Panc1 (cell line): ENCODE measurements at regions not wholly inside any gene's neighbourhood (a gene's known extent, or its start where the extent isn't known, plus 50 kb on each side); places are given as distances from the start of the nearest gene placed in this dataset.

ENCODE experiments used
- ATAC-seq: fragments of 200-7000 bp; cut with Tn5 transposase; 2 replicates; pipeline ENCODE4 v1.9.1; 2020; ENCODE audit warnings: mild to moderate bottlenecking, moderate library complexity
- BruUV-seq: library from RNA; stranded (reverse); fragments of 400-500 nt; replicated peaks from 2 replicates; lab custom pipeline; 2021; lab: Mats Ljungman, UMichigan
- CTCF ChIA-PET: fragments of 300-600 bp; sonication (Branson Sonifier 250); formaldehyde crosslinking; loops from one replicate; lab custom pipeline; 2022; ENCODE audit warnings: antibody characterized with exemption; lab: Charles Lee
- POLR2A ChIA-PET: fragments of 300-600 bp; sonication (Branson Sonifier 250); formaldehyde crosslinking; loops from one replicate; lab custom pipeline; 2022; ENCODE audit warnings: antibody characterized with exemption; lab: Charles Lee
- DNase-seq: peaks from one replicate; pipeline ENCODE4 v3.0.0-alpha.2; 2010; ENCODE audit warnings: low read depth, low spot score
- H3K27ac ChIP-seq: 2 replicates; pipeline ENCODE4 v1.5.1; 2011; ENCODE audit warnings: mild to moderate bottlenecking, low read length, inconsistent platforms
- H3K27me3 ChIP-seq: fragments of 200-500 bp; sonication (Bioruptor generic); 2 replicates; pipeline ENCODE4 v1.6.0; 2014; ENCODE audit warnings: low read length, inconsistent platforms; ENCODE audit not compliant: control insufficient read depth, insufficient read depth
- H3K36me3 ChIP-seq: fragments of 200-500 bp; sonication (Bioruptor generic); 2 replicates; pipeline ENCODE4 v1.5.1; 2014; ENCODE audit warnings: inconsistent platforms, mild to moderate bottlenecking, low read length, moderate library complexity; ENCODE audit not compliant: control insufficient read depth, insufficient read depth
- H3K4me1 ChIP-seq: 2 replicates; pipeline ENCODE4 v1.5.1; 2011; ENCODE audit warnings: inconsistent platforms, mild to moderate bottlenecking, low read length, moderate library complexity; ENCODE audit not compliant: control insufficient read depth, insufficient read depth
- H3K4me3 ChIP-seq, 2 experiments: 2 replicates each; pipeline ENCODE4 v1.5.1; 2011 to 2012; ENCODE audit warnings: low read depth in 2 of 2, low read length in 2 of 2, mild to moderate bottlenecking in 2 of 2, inconsistent platforms in 1 of 2, moderate library complexity in 1 of 2
- H3K9me3 ChIP-seq: fragments of 200-500 bp; sonication (Bioruptor generic); 2 replicates; pipeline ENCODE4 v1.5.1; 2014; ENCODE audit warnings: low read depth, mild to moderate bottlenecking, inconsistent platforms, low read length, moderate library complexity; ENCODE audit not compliant: control insufficient read depth, insufficient read depth
- CTCF ChIP-seq: fragments of 450-650 bp; IDR thresholded peaks from 2 replicates; pipeline ENCODE4 v1.5.1; 2017; ENCODE audit warnings: mild to moderate bottlenecking
- POLR2AphosphoS5 ChIP-seq: IDR thresholded peaks from 2 replicates; pipeline ENCODE4 v1.6.1; 2012; ENCODE audit warnings: mild to moderate bottlenecking, low read depth, low read length, moderate library complexity
- SIN3A ChIP-seq: IDR thresholded peaks from 2 replicates; pipeline ENCODE4 v1.6.1; 2012; ENCODE audit warnings: low read depth, mild to moderate bottlenecking, low read length, moderate library complexity, borderline replicate concordance; ENCODE audit not compliant: insufficient read depth
- TCF7L2 ChIP-seq: IDR thresholded peaks from 2 replicates; pipeline ENCODE4 v1.6.1; 2011; ENCODE audit warnings: mild to moderate bottlenecking, low read depth, low read length, inconsistent platforms
- in situ Hi-C: cut with HindIII; loops from 2 replicates; pipeline ENCODE4 v1.10.0; 2016; ENCODE audit warnings: low sequenced_read_pairs, low pct_unique_long_range_greater_than_20kb
- intact Hi-C: fragments of 100-400 bp; cut with micrococcal nuclease; formaldehyde crosslinking; loops from one replicate; pipeline ENCODE4 v1.10.0; 2022; ENCODE audit not compliant: unreplicated experiment
- TF ChIP-seq, protein P1 (sequence below), 2 experiments: IDR thresholded peaks; 2 replicates each; pipeline ENCODE4 v1.6.1; 2011 to 2012; ENCODE audit warnings: low read depth in 2 of 2, control low read depth in 1 of 2, low read length in 1 of 2, mild to moderate bottlenecking in 1 of 2, moderate library complexity in 1 of 2; ENCODE audit not compliant: insufficient read depth in 1 of 2

DNA sequence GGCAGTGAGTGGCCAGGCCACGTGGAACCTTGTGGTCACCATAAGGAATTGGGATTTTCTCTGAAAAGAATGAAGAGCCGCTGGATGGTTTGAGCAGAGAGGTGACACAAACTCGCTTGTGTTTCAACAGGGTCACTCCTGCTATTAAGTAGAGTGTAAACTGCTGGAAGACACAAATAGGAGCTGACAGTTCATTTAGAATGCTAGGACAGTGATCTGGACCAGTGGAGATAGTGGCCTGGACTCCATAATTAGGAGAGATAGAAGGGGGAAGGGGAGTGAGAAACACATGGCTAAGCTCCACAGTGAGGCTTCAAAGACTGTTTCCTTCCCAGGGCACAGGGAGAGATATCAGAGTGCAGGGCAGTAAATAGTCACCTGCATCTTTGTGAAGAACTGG lies 381.1 kb upstream of the ST6GAL2 start:
- no peaks in the 10 kb centered on the region for H3K36me3 ChIP-seq
- H3K9me3 ChIP-seq: no peaks in the 10 kb centered on the region
- no peak overlapping the region for H3K4me3 ChIP-seq
- H3K4me1 ChIP-seq: no peaks in the 10 kb centered on the region
- no TSS peak for BruUV-seq
- no peak for ATAC-seq
- POLR2A ChIA-PET: no interaction called here
- intact Hi-C loops (no loop called here), in situ Hi-C loops (no loop called here)
- H3K27ac ChIP-seq: no peak overlapping the region
- no peaks in the 10 kb centered on the region for H3K27me3 ChIP-seq
- TF ChIP-seq CTCF: no peak
- TF ChIP-seq TCF7L2: no peak
- TF ChIP-seq POLR2AphosphoS5: no peak
- TF ChIP-seq SIN3A: no peak
- TF ChIP-seq, protein P1, sequence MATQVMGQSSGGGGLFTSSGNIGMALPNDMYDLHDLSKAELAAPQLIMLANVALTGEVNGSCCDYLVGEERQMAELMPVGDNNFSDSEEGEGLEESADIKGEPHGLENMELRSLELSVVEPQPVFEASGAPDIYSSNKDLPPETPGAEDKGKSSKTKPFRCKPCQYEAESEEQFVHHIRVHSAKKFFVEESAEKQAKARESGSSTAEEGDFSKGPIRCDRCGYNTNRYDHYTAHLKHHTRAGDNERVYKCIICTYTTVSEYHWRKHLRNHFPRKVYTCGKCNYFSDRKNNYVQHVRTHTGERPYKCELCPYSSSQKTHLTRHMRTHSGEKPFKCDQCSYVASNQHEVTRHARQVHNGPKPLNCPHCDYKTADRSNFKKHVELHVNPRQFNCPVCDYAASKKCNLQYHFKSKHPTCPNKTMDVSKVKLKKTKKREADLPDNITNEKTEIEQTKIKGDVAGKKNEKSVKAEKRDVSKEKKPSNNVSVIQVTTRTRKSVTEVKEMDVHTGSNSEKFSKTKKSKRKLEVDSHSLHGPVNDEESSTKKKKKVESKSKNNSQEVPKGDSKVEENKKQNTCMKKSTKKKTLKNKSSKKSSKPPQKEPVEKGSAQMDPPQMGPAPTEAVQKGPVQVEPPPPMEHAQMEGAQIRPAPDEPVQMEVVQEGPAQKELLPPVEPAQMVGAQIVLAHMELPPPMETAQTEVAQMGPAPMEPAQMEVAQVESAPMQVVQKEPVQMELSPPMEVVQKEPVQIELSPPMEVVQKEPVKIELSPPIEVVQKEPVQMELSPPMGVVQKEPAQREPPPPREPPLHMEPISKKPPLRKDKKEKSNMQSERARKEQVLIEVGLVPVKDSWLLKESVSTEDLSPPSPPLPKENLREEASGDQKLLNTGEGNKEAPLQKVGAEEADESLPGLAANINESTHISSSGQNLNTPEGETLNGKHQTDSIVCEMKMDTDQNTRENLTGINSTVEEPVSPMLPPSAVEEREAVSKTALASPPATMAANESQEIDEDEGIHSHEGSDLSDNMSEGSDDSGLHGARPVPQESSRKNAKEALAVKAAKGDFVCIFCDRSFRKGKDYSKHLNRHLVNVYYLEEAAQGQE (IDR thresholded peaks at IDR 0.05; ENCODE audit: insufficient read depth in 1 of 2, low read depth in 2 of 2, low read length in 1 of 2): no peak
- CTCF ChIA-PET: no interaction called here
- no peak for DNase-seq

- no peaks in the 10 kb centered on the region for H3K9me3 ChIP-seq
- no peak for TF ChIP-seq TCF7L2
- TF ChIP-seq, protein P1 (IDR thresholded peaks at IDR 0.05; ENCODE audit: insufficient read depth in 1 of 2, low read depth in 2 of 2, low read length in 1 of 2): no peak
- no peak for TF ChIP-seq POLR2AphosphoS5
- TF ChIP-seq SIN3A: no peak
- no peak for TF ChIP-seq CTCF
- CTCF ChIA-PET: no interaction called here
- H3K4me1 ChIP-seq: no peaks in the 10 kb centered on the region
- in situ Hi-C loops: no loop called here
- no peak for DNase-seq
- no peak for ATAC-seq
- no peak overlapping the region for H3K4me3 ChIP-seq
- H3K36me3 ChIP-seq: no peaks in the 10 kb centered on the region
- H3K27ac ChIP-seq: no peak overlapping the region
- intact Hi-C loops: no loop called here
- no TSS peak for BruUV-seq
- H3K27me3 ChIP-seq: no peaks in the 10 kb centered on the region
- POLR2A ChIA-PET: no interaction called here
Measured at GRCh38 chr2:107276034-107276433, 390.1 kb upstream of the ST6GAL2 start.
